Transverse colon (tissue), 4 donors: ENCODE measurements at regions not wholly inside any gene's neighbourhood (a gene's known extent, or its start where the extent isn't known, plus 50 kb on each side); places are given as distances from the start of the nearest gene placed in this dataset.

Source experiments
- EP300 ChIP-seq: sonication (generic); formaldehyde crosslinking; IDR thresholded peaks from one replicate; pipeline ENCODE4 v1.6.1; 2017; ENCODE audit warnings: antibody characterized with exemption, low read depth
- POLR2A ChIP-seq: fragments of 450-650 bp; IDR thresholded peaks from one replicate; pipeline ENCODE4 v1.6.1; 2016; ENCODE audit warnings: antibody characterized with exemption, mild to moderate bottlenecking, moderate library complexity
- POLR2AphosphoS5 ChIP-seq, 3 donors: sonication (generic); formaldehyde crosslinking; IDR thresholded peaks; one replicate each; pipeline ENCODE4 v1.6.1; 2016; ENCODE audit warnings: antibody characterized with exemption in 3 of 3
- TF ChIP-seq, protein P1 (sequence below), 5 experiments: fragments of 200-600 bp in 3 of 5; fragments of 450-650 bp in 2 of 5; sonication (generic) in 3 of 5; IDR thresholded peaks; 1 replicate in 2 of 5; 2 replicates in 3 of 5; pipeline ENCODE4 v1.5.1; 2016 to 2017; ENCODE audit warnings: antibody characterized with exemption in 5 of 5, inconsistent platforms in 3 of 5, mild to moderate bottlenecking in 2 of 5, moderate library complexity in 1 of 5

- TF ChIP-seq, protein P1, sequence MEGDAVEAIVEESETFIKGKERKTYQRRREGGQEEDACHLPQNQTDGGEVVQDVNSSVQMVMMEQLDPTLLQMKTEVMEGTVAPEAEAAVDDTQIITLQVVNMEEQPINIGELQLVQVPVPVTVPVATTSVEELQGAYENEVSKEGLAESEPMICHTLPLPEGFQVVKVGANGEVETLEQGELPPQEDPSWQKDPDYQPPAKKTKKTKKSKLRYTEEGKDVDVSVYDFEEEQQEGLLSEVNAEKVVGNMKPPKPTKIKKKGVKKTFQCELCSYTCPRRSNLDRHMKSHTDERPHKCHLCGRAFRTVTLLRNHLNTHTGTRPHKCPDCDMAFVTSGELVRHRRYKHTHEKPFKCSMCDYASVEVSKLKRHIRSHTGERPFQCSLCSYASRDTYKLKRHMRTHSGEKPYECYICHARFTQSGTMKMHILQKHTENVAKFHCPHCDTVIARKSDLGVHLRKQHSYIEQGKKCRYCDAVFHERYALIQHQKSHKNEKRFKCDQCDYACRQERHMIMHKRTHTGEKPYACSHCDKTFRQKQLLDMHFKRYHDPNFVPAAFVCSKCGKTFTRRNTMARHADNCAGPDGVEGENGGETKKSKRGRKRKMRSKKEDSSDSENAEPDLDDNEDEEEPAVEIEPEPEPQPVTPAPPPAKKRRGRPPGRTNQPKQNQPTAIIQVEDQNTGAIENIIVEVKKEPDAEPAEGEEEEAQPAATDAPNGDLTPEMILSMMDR (IDR thresholded peaks at IDR 0.05) = no peak
- TF ChIP-seq POLR2A (no peak), EP300 (no peak), POLR2AphosphoS5 (IDR thresholded peaks at IDR 0.05) (no peak)
Observed at GRCh38 chr2:195471163-195471562, 185.9 kb upstream of the SLC39A10 start.
